OCI-LY7 (cell line): ENCODE measurements at regions not wholly inside any gene's neighbourhood (a gene's known extent, or its start where the extent isn't known, plus 50 kb on each side); places are given as distances from the start of the nearest gene placed in this dataset.

ENCODE experiments used
- EZH2phosphoT487 ChIP-seq: fragments of 200-600 bp; sonication (generic); IDR thresholded peaks from 2 replicates; pipeline ENCODE4 v1.6.1; 2018; ENCODE audit warnings: low read depth, borderline replicate concordance, mild to moderate bottlenecking, mixed run types, antibody characterized with exemption, low read length, moderate library complexity, mixed read lengths
- TF ChIP-seq, protein P1 (sequence below): fragments of 200-600 bp; sonication (generic); conservative IDR thresholded peaks from 2 replicates; pipeline ENCODE4 v1.5.1; 2014; ENCODE audit warnings: mild to moderate bottlenecking, antibody characterized with exemption, low read length, moderate library complexity, mixed read lengths

DNA sequence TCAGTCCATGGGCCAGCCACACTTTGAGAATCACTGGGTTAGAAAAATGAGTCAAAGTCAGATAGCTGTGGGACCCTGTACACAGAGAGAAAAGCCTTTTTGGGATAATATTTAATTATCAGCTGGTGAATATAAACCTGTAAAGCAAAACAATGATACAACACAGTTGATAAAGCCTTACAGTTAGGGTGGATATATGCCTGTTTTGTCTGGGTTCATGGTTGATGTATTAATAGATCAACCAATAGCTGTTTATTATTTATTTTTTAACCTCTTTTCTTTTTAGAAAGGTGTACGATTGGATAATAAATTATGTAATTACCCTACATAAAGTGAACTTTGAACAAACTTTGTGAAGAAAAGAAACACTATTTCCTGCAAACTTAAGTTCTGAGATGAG lies 145.6 kb downstream of the TDRD15 start:
- no peak for TF ChIP-seq EZH2phosphoT487
- TF ChIP-seq, protein P1, sequence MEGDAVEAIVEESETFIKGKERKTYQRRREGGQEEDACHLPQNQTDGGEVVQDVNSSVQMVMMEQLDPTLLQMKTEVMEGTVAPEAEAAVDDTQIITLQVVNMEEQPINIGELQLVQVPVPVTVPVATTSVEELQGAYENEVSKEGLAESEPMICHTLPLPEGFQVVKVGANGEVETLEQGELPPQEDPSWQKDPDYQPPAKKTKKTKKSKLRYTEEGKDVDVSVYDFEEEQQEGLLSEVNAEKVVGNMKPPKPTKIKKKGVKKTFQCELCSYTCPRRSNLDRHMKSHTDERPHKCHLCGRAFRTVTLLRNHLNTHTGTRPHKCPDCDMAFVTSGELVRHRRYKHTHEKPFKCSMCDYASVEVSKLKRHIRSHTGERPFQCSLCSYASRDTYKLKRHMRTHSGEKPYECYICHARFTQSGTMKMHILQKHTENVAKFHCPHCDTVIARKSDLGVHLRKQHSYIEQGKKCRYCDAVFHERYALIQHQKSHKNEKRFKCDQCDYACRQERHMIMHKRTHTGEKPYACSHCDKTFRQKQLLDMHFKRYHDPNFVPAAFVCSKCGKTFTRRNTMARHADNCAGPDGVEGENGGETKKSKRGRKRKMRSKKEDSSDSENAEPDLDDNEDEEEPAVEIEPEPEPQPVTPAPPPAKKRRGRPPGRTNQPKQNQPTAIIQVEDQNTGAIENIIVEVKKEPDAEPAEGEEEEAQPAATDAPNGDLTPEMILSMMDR = no peak
